H1 (cell line): ENCODE measurements at regions not wholly inside any gene's neighbourhood (a gene's known extent, or its start where the extent isn't known, plus 50 kb on each side); places are given as distances from the start of the nearest gene placed in this dataset.

Experiments used
- BACH1 ChIP-seq: IDR thresholded peaks from 2 replicates; pipeline ENCODE4 v1.6.1; 2012; ENCODE audit warnings: low read length, improper control_type of control experiment
- HDAC6 ChIP-seq: IDR thresholded peaks from one replicate; pipeline ENCODE4 v1.7.1; 2012; ENCODE audit warnings: low read depth, mild to moderate bottlenecking, inconsistent platforms, low read length, moderate library complexity
- JUND ChIP-seq: IDR thresholded peaks from 2 replicates; pipeline ENCODE4 v1.6.1; 2011; ENCODE audit warnings: mild to moderate bottlenecking, improper control_type of control experiment, low read length
- PHF8 ChIP-seq: fragments of 200-600 bp; sonication (generic); conservative IDR thresholded peaks from 2 replicates; pipeline ENCODE4 v1.7.1; 2012; ENCODE audit warnings: low read depth, mild to moderate bottlenecking, inconsistent platforms, low read length, moderate library complexity
- SUZ12 ChIP-seq: fragments of 200-600 bp; sonication (generic); IDR thresholded peaks from 2 replicates; pipeline ENCODE4 v1.6.1; 2012; ENCODE audit warnings: mild to moderate bottlenecking, inconsistent platforms, low read length, moderate library complexity, mixed read lengths
- TF ChIP-seq, protein P1 (sequence below): IDR thresholded peaks from 2 replicates; pipeline ENCODE4 v1.6.1; 2012; ENCODE audit warnings: low read length, inconsistent platforms

DNA sequence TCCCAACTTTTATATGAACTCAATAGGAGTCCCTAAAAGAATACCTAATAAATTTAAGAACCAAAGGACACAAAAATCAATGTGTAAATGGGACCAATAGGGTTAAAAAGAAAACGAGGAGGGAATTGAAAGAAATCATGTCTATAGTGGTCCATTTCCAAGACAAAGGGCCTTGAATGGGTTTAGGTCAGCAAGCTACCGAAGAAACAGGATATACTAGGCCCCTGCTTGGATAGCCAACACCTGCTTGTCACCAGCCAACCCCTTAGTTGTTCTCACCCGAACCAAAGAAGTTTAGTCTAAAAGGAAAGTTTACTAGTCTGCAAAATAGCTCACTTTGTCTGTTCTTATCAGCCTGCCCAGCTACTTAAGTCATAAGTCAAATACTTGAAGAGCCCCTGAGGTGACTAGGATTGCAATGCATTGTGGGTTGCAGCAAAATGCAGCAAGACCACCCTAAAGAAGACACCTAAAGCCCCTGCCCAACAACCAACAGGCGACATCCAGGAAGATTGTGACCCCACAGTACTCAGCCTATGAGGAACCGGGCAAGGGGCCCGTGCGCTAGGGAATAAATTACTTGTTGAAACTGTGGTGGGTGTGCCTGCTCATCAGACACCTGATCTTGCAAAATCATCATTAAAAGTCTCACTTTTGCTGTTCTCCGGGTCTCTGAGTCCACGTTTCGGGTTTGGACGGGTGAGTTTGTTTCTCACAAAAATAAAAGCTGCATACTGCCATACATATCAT lies 183.9 kb upstream of the PPP1R26 start (continued):
- no peak for TF ChIP-seq HDAC6
- TF ChIP-seq, protein P1, sequence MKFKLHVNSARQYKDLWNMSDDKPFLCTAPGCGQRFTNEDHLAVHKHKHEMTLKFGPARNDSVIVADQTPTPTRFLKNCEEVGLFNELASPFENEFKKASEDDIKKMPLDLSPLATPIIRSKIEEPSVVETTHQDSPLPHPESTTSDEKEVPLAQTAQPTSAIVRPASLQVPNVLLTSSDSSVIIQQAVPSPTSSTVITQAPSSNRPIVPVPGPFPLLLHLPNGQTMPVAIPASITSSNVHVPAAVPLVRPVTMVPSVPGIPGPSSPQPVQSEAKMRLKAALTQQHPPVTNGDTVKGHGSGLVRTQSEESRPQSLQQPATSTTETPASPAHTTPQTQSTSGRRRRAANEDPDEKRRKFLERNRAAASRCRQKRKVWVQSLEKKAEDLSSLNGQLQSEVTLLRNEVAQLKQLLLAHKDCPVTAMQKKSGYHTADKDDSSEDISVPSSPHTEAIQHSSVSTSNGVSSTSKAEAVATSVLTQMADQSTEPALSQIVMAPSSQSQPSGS, result no peak
- no peak for TF ChIP-seq JUND
- no peak for TF ChIP-seq BACH1
- no peak for TF ChIP-seq SUZ12
- TF ChIP-seq PHF8, result no peak
